ENCODE measurements at regions not wholly inside any gene's neighbourhood (a gene's known extent, or its start where the extent isn't known, plus 50 kb on each side); places are given as distances from the start of the nearest gene placed in this dataset.
A peak's percentile ranks its signal among the peaks of the same experiment; 100 is the strongest.

- no peaks in the 10 kb centered on the region for H3K9me3 ChIP-seq (ENCODE audit: control insufficient read depth, insufficient read depth, low read depth, low read length)
- H3K36me3 ChIP-seq (ENCODE audit: control insufficient read depth in 2 of 2, insufficient read depth in 1 of 2, low read length in 2 of 2), result no peaks in the 10 kb centered on the region
- CTCF ChIA-PET, result interaction anchor here (0.5 to 2.2 kb wide), 2 partner anchors 13 to 51 kb away, joined by 3 to 16 read pairs; no protein-coding TSS in a partner anchor
- H3K27ac ChIP-seq (ENCODE audit: extremely low read depth, low read depth, low read length), result no peak overlapping the region
- H3K4me1 ChIP-seq (ENCODE audit: control insufficient read depth, insufficient read depth, low read length), result no peaks in the 10 kb centered on the region
- TF ChIP-seq, protein P1, sequence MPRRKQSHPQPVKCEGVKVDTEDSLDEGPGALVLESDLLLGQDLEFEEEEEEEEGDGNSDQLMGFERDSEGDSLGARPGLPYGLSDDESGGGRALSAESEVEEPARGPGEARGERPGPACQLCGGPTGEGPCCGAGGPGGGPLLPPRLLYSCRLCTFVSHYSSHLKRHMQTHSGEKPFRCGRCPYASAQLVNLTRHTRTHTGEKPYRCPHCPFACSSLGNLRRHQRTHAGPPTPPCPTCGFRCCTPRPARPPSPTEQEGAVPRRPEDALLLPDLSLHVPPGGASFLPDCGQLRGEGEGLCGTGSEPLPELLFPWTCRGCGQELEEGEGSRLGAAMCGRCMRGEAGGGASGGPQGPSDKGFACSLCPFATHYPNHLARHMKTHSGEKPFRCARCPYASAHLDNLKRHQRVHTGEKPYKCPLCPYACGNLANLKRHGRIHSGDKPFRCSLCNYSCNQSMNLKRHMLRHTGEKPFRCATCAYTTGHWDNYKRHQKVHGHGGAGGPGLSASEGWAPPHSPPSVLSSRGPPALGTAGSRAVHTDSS (tag by site-specific recombination; IDR thresholded peaks at IDR 0.05), result no peak
- peak; percentile 55 for TF ChIP-seq ZBTB17 (tag by site-specific recombination; IDR thresholded peaks at IDR 0.05)
- POLR2A ChIA-PET, result no interaction called here
- no peak overlapping the region for H3K4me3 ChIP-seq (ENCODE audit: low read depth, low read length)
These were observed 51.6 kb upstream of the CRY1 start for GRCh38 chr12:107144990-107145389.

- Histone ChIP-seq H3K4me3 (ENCODE audit: low read depth, low read length) (no peak overlapping the region), H3K27ac (ENCODE audit: extremely low read depth, low read depth, low read length) (no peak overlapping the region), H3K4me1 (ENCODE audit: control insufficient read depth, insufficient read depth, low read length) (no peaks in the 10 kb centered on the region), H3K36me3 (ENCODE audit: control insufficient read depth in 2 of 2, insufficient read depth in 1 of 2, low read length in 2 of 2) (no peaks in the 10 kb centered on the region), H3K9me3 (ENCODE audit: control insufficient read depth, insufficient read depth, low read depth, low read length) (no peaks in the 10 kb centered on the region)
- TF ChIP-seq ZNF350 (tag by site-specific recombination; IDR thresholded peaks at IDR 0.05), result no peak
- TF ChIP-seq ZNF510 (tag by site-specific recombination; IDR thresholded peaks at IDR 0.05; ENCODE audit: insufficient replicate concordance), result no peak
- TF ChIP-seq ZNF768 (tag by site-specific recombination; IDR thresholded peaks at IDR 0.05), result no peak
- TF ChIP-seq ZNF514 (tag by site-specific recombination; IDR thresholded peaks at IDR 0.05), result no peak
- no peak for TF ChIP-seq ZNF302 (tag by site-specific recombination; IDR thresholded peaks at IDR 0.05; ENCODE audit: low read depth)
- TF ChIP-seq ZNF214 (tag by site-specific recombination; IDR thresholded peaks at IDR 0.05; ENCODE audit: borderline replicate concordance), result no peak
- no peak for TF ChIP-seq ZNF626 (tag by site-specific recombination; IDR thresholded peaks at IDR 0.05)
- no peak for TF ChIP-seq ZNF560 (tag by site-specific recombination; IDR thresholded peaks at IDR 0.05; ENCODE audit: borderline replicate concordance)
- no peak for TF ChIP-seq IKZF3 (tag by site-specific recombination; IDR thresholded peaks at IDR 0.05)
- no peak for TF ChIP-seq GLI2 (tag by site-specific recombination; IDR thresholded peaks at IDR 0.05; ENCODE audit: borderline replicate concordance, low read depth)
- CTCF ChIA-PET, result interaction anchor here (0.5 to 2.2 kb wide), 2 partner anchors 14 to 51 kb away, joined by 3 to 16 read pairs; no protein-coding TSS in a partner anchor
- POLR2A ChIA-PET, result no interaction called here
These were observed 52.0 kb upstream of the CRY1 start for GRCh38 chr12:107145397-107145796.

DNA sequence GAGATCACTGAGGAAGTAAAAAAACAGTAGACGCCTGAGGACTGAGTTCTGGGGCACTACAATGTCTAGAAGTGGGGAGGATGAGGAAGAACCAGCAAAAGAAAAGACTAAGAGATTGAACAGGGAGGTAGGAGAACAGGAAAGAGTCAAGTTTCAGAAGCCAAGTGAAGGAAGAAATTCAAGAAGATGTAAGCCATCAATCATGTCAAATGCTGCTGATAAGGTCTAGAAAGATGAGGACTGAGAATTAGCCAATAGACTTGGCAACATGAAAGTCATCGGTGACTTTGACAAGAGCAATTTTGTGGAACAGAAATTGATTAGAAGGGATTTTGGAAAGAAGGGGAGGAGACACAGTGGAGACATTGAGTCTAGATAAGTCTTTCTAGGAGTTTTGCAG, 54.8 kb upstream of the CRY1 start:
- CTCF ChIA-PET, result interaction anchor here (1.2 kb wide), 1 partner anchor 13 kb away, joined by 3 read pairs; no protein-coding TSS in a partner anchor
- no peaks in the 10 kb centered on the region for H3K9me3 ChIP-seq (ENCODE audit: control insufficient read depth, insufficient read depth, low read depth, low read length)
- no peaks in the 10 kb centered on the region for H3K4me1 ChIP-seq (ENCODE audit: control insufficient read depth, insufficient read depth, low read length)
- H3K27ac ChIP-seq (ENCODE audit: extremely low read depth, low read depth, low read length), result no peak overlapping the region
- POLR2A ChIA-PET, result no interaction called here
- H3K36me3 ChIP-seq (ENCODE audit: control insufficient read depth in 2 of 2, insufficient read depth in 1 of 2, low read length in 2 of 2), result no peaks in the 10 kb centered on the region
- no peak overlapping the region for H3K4me3 ChIP-seq (ENCODE audit: low read depth, low read length)
- TF ChIP-seq ZNF138 (tag by site-specific recombination; IDR thresholded peaks at IDR 0.05; ENCODE audit: borderline replicate concordance) (no peak), SP2 (tag by site-specific recombination; IDR thresholded peaks at IDR 0.05) (no peak), ZNF529 (tag by site-specific recombination; IDR thresholded peaks at IDR 0.05; ENCODE audit: insufficient replicate concordance) (no peak), ZNF792 (tag by site-specific recombination; IDR thresholded peaks at IDR 0.05) (no peak), ZNF501 (tag by site-specific recombination; IDR thresholded peaks at IDR 0.05) (no peak), ZNF747 (tag by site-specific recombination; IDR thresholded peaks at IDR 0.05) (no peak), ZNF843 (tag by site-specific recombination; IDR thresholded peaks at IDR 0.05) (no peak), ZNF416 (tag by site-specific recombination; IDR thresholded peaks at IDR 0.05) (no peak), ZNF18 (tag by site-specific recombination; IDR thresholded peaks at IDR 0.05) (no peak), ZNF140 (tag by site-specific recombination; IDR thresholded peaks at IDR 0.05) (no peak), ZNF121 (tag by site-specific recombination; IDR thresholded peaks at IDR 0.05) (no peak)
- TF ChIP-seq, protein P2, sequence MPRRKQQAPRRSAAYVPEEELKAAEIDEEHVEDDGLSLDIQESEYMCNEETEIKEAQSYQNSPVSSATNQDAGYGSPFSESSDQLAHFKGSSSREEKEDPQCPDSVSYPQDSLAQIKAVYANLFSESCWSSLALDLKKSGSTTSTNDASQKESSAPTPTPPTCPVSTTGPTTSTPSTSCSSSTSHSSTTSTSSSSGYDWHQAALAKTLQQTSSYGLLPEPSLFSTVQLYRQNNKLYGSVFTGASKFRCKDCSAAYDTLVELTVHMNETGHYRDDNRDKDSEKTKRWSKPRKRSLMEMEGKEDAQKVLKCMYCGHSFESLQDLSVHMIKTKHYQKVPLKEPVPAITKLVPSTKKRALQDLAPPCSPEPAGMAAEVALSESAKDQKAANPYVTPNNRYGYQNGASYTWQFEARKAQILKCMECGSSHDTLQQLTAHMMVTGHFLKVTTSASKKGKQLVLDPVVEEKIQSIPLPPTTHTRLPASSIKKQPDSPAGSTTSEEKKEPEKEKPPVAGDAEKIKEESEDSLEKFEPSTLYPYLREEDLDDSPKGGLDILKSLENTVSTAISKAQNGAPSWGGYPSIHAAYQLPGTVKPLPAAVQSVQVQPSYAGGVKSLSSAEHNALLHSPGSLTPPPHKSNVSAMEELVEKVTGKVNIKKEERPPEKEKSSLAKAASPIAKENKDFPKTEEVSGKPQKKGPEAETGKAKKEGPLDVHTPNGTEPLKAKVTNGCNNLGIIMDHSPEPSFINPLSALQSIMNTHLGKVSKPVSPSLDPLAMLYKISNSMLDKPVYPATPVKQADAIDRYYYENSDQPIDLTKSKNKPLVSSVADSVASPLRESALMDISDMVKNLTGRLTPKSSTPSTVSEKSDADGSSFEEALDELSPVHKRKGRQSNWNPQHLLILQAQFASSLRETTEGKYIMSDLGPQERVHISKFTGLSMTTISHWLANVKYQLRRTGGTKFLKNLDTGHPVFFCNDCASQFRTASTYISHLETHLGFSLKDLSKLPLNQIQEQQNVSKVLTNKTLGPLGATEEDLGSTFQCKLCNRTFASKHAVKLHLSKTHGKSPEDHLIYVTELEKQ (tag by site-specific recombination; IDR thresholded peaks at IDR 0.05; ENCODE audit: borderline replicate concordance), result no peak
- TF ChIP-seq, protein P3, sequence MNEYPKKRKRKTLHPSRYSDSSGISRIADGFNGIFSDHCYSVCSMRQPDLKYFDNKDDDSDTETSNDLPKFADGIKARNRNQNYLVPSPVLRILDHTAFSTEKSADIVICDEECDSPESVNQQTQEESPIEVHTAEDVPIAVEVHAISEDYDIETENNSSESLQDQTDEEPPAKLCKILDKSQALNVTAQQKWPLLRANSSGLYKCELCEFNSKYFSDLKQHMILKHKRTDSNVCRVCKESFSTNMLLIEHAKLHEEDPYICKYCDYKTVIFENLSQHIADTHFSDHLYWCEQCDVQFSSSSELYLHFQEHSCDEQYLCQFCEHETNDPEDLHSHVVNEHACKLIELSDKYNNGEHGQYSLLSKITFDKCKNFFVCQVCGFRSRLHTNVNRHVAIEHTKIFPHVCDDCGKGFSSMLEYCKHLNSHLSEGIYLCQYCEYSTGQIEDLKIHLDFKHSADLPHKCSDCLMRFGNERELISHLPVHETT (tag by site-specific recombination; IDR thresholded peaks at IDR 0.05), result no peak
